SK-N-SH treated with all-trans-retinoic acid at 6 μM for 48 hours (cell line): ENCODE measurements at regions not wholly inside any gene's neighbourhood (a gene's known extent, or its start where the extent isn't known, plus 50 kb on each side); places are given as distances from the start of the nearest gene placed in this dataset.

Source experiments
- ATAC-seq: fragments of 200-7000 bp; cut with Tn5 transposase; 3 replicates; pipeline ENCODE4 v1.9.1; 2020; ENCODE audit warnings: mild to moderate bottlenecking, moderate library complexity
- ARNTL ChIP-seq: fragments of 450-650 bp; formaldehyde crosslinking; IDR thresholded peaks from 2 replicates; pipeline ENCODE4 v1.5.0; 2020; ENCODE audit warnings: low read depth, mild to moderate bottlenecking, moderate library complexity, borderline replicate concordance
- ESRRG ChIP-seq: fragments of 250-450 bp; sonication (Bioruptor Pico); IDR thresholded peaks from 2 replicates; pipeline ENCODE4 v1.6.1; 2021; ENCODE audit warnings: mild to moderate bottlenecking
- GLIS3 ChIP-seq: fragments of 250-450 bp; sonication (Bioruptor Pico); IDR thresholded peaks from 2 replicates; pipeline ENCODE4 v1.5.0; 2020; ENCODE audit warnings: mild to moderate bottlenecking, moderate library complexity
- ISL1 ChIP-seq: fragments of 250-450 bp; sonication (Bioruptor Pico); IDR thresholded peaks from 2 replicates; pipeline ENCODE4 v2.1.2; 2022; ENCODE audit warnings: mild to moderate bottlenecking, moderate library complexity
- OSR1 ChIP-seq: fragments of 250-450 bp; sonication (Bioruptor Pico); IDR thresholded peaks from 2 replicates; pipeline ENCODE4 v1.8.0; 2022; ENCODE audit warnings: moderate library complexity, mild to moderate bottlenecking, inconsistent platforms
- SNAI2 ChIP-seq: fragments of 250-450 bp; sonication (Bioruptor Pico); IDR thresholded peaks from 2 replicates; pipeline ENCODE4 v1.5.0; 2020; ENCODE audit warnings: mild to moderate bottlenecking, moderate library complexity
- TCF4 ChIP-seq: fragments of 250-450 bp; sonication (Bioruptor Pico); IDR thresholded peaks from 2 replicates; pipeline ENCODE4 v1.8.0; 2021; ENCODE audit warnings: mild to moderate bottlenecking, moderate library complexity, borderline replicate concordance
- TOX ChIP-seq: fragments of 250-450 bp; sonication (Bioruptor Pico); IDR thresholded peaks from 2 replicates; pipeline ENCODE4 v1.8.0; 2021; ENCODE audit warnings: mild to moderate bottlenecking, moderate library complexity, borderline replicate concordance
- ZFP3 ChIP-seq: fragments of 250-450 bp; sonication (Bioruptor Pico); IDR thresholded peaks from 2 replicates; pipeline ENCODE4 v1.5.0; 2020; ENCODE audit warnings: mild to moderate bottlenecking, moderate library complexity
- ZFP30 ChIP-seq: fragments of 450-650 bp; formaldehyde crosslinking; IDR thresholded peaks from 2 replicates; pipeline ENCODE4 v1.5.0; 2022; ENCODE audit warnings: mild to moderate bottlenecking, moderate library complexity
- ZNF565 ChIP-seq: fragments of 450-650 bp; formaldehyde crosslinking; conservative IDR thresholded peaks from 2 replicates; pipeline ENCODE4 v1.5.0; 2020; ENCODE audit warnings: low read depth, mild to moderate bottlenecking, moderate library complexity
- ZNF8 ChIP-seq: fragments of 450-650 bp; formaldehyde crosslinking; IDR thresholded peaks from 2 replicates; pipeline ENCODE4 v1.5.0; 2020; ENCODE audit warnings: mild to moderate bottlenecking, moderate library complexity
- TF ChIP-seq, protein P1 (sequence below): fragments of 250-450 bp; sonication (Bioruptor Pico); IDR thresholded peaks from 2 replicates; pipeline ENCODE4 v1.8.0; 2020; ENCODE audit warnings: mild to moderate bottlenecking, moderate library complexity, borderline replicate concordance
- TF ChIP-seq, protein P2 (sequence below): fragments of 250-450 bp; sonication (Bioruptor Pico); IDR thresholded peaks from 2 replicates; pipeline ENCODE4 v1.5.1; 2020; ENCODE audit warnings: low read depth, mild to moderate bottlenecking, moderate library complexity
- TF ChIP-seq, protein P3 (sequence below): fragments of 250-450 bp; sonication (Bioruptor Pico); IDR thresholded peaks from 2 replicates; pipeline ENCODE4 v1.8.0; 2021; ENCODE audit warnings: low read depth, mild to moderate bottlenecking, moderate library complexity, borderline replicate concordance
- TF ChIP-seq, protein P4 (sequence below): fragments of 250-450 bp; sonication (Bioruptor Pico); IDR thresholded peaks from 2 replicates; pipeline ENCODE4 v1.5.0; 2020; ENCODE audit warnings: mild to moderate bottlenecking, moderate library complexity

DNA sequence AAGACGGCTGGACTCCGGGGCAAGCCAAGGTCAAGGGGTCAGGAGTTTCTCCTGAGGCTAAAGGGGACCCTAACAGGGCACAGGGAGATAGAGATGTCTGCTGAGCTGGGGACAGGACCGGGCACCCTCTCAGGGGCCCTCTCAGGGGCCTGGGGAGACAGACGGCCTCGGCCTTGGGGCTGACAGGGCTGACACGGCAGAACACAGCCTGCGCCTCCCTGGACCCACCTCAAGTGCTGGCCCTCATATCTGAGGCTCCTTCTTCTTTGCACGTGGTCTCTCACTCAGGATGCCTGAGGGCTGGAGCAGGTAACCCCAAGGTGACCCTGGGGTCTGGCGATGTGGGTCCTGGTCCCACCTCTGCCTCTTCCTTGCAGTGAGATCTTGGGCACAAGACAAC lies 186.9 kb upstream of the TNRC6C start:
- no peak for ATAC-seq
- TF ChIP-seq, protein P1, sequence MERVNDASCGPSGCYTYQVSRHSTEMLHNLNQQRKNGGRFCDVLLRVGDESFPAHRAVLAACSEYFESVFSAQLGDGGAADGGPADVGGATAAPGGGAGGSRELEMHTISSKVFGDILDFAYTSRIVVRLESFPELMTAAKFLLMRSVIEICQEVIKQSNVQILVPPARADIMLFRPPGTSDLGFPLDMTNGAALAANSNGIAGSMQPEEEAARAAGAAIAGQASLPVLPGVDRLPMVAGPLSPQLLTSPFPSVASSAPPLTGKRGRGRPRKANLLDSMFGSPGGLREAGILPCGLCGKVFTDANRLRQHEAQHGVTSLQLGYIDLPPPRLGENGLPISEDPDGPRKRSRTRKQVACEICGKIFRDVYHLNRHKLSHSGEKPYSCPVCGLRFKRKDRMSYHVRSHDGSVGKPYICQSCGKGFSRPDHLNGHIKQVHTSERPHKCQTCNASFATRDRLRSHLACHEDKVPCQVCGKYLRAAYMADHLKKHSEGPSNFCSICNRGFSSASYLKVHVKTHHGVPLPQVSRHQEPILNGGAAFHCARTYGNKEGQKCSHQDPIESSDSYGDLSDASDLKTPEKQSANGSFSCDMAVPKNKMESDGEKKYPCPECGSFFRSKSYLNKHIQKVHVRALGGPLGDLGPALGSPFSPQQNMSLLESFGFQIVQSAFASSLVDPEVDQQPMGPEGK (CRISPR knock-in tag), result no peak
- TF ChIP-seq, protein P2, sequence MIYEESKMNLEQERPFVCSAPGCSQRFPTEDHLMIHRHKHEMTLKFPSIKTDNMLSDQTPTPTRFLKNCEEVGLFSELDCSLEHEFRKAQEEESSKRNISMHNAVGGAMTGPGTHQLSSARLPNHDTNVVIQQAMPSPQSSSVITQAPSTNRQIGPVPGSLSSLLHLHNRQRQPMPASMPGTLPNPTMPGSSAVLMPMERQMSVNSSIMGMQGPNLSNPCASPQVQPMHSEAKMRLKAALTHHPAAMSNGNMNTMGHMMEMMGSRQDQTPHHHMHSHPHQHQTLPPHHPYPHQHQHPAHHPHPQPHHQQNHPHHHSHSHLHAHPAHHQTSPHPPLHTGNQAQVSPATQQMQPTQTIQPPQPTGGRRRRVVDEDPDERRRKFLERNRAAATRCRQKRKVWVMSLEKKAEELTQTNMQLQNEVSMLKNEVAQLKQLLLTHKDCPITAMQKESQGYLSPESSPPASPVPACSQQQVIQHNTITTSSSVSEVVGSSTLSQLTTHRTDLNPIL, result no peak
- TF ChIP-seq ISL1 (CRISPR knock-in tag) (no peak), ESRRG (CRISPR knock-in tag) (no peak), TOX (CRISPR knock-in tag) (no peak)

DNA sequence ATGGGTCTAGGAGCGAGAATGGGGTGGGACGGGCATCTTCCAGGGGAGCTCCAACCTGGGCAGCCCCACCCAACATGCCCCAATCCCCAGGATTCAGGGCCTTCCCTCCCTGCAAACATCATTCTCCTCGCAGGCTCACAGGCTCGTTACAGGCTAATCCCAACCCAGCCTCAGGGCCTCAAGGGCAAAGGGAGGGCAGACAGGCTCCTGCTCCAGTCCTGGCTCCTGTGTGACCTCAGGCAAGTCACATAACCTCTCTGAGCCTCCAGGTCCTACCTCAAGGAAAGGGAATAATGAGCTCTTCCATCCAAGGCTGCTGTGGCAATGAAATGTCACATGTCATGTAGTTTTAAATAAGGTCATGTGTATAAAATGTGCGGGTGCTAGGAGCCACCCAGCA lies 186.5 kb upstream of the TNRC6C start:
- ATAC-seq, result no peak
- TF ChIP-seq GLIS3 (CRISPR knock-in tag) (no peak), OSR1 (CRISPR knock-in tag) (no peak), ESRRG (CRISPR knock-in tag) (no peak)
- TF ChIP-seq, all 23 proteins: peak for 0

- peak; percentile 85 for ATAC-seq
- TF ChIP-seq TCF4 (CRISPR knock-in tag), result no peak
- TF ChIP-seq, protein P3, sequence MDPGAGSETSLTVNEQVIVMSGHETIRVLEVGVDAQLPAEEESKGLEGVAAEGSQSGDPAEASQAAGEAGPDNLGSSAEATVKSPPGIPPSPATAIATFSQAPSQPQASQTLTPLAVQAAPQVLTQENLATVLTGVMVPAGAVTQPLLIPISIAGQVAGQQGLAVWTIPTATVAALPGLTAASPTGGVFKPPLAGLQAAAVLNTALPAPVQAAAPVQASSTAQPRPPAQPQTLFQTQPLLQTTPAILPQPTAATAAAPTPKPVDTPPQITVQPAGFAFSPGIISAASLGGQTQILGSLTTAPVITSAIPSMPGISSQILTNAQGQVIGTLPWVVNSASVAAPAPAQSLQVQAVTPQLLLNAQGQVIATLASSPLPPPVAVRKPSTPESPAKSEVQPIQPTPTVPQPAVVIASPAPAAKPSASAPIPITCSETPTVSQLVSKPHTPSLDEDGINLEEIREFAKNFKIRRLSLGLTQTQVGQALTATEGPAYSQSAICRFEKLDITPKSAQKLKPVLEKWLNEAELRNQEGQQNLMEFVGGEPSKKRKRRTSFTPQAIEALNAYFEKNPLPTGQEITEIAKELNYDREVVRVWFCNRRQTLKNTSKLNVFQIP (CRISPR knock-in tag), result no peak
- no peak for TF ChIP-seq ARNTL (CRISPR knock-in tag)
- TF ChIP-seq, protein P4, sequence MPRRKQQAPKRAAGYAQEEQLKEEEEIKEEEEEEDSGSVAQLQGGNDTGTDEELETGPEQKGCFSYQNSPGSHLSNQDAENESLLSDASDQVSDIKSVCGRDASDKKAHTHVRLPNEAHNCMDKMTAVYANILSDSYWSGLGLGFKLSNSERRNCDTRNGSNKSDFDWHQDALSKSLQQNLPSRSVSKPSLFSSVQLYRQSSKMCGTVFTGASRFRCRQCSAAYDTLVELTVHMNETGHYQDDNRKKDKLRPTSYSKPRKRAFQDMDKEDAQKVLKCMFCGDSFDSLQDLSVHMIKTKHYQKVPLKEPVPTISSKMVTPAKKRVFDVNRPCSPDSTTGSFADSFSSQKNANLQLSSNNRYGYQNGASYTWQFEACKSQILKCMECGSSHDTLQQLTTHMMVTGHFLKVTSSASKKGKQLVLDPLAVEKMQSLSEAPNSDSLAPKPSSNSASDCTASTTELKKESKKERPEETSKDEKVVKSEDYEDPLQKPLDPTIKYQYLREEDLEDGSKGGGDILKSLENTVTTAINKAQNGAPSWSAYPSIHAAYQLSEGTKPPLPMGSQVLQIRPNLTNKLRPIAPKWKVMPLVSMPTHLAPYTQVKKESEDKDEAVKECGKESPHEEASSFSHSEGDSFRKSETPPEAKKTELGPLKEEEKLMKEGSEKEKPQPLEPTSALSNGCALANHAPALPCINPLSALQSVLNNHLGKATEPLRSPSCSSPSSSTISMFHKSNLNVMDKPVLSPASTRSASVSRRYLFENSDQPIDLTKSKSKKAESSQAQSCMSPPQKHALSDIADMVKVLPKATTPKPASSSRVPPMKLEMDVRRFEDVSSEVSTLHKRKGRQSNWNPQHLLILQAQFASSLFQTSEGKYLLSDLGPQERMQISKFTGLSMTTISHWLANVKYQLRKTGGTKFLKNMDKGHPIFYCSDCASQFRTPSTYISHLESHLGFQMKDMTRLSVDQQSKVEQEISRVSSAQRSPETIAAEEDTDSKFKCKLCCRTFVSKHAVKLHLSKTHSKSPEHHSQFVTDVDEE (CRISPR knock-in tag), result no peak
- TF ChIP-seq GLIS3 (CRISPR knock-in tag), result no peak
Measured at GRCh38 chr17:77772461-77772897, 186.0 kb upstream of the TNRC6C start.

DNA sequence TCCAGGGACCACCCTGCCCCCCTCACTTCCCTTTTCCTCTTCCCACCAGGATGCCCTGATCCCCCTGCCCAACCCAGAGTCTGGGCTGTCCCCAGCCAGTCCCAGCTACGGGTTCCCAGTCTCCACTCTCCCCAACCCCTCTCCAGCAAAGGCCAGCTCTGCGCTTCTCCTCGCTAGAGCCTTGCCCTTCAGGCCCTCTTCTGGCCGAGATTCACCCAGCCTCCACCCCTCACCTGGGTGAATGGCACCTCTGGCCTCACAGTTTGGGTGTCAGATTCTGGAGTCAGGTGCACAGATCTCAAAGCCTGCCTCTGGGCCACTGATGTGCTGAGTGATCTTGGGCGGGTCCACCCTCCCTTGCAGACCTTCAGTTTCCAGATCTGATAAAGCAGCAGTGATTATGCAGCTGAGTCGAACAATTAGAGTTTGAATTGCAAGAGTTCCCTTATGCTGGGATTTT lies 185.6 kb upstream of the TNRC6C start:
- TF ChIP-seq ISL1 (CRISPR knock-in tag) (no peak), ZFP3 (CRISPR knock-in tag) (no peak), ZNF565 (CRISPR knock-in tag) (no peak), ZFP30 (CRISPR knock-in tag) (no peak)
- TF ChIP-seq, protein P1 (CRISPR knock-in tag), result no peak

DNA sequence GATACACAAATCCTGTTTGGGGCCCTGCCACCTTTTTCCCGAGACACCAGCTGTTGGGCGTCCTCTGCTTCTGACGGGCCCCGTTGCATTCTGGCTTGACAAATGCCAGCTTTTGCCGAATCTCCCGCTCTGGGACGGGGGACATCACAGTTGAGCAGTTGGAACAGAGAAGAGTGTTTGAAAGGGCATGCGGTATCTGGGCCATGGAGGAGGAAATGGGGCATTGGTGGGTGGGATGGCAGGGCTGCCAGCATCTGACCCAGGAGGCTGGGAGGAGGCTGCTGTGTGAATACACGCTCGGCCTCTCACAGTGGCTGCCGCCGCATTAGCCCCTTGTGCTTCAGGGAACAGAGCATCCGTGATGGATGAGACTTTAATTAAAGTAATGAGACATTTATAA lies 184.3 kb upstream of the TNRC6C start:
- ATAC-seq, result no peak
- TF ChIP-seq, protein P3 (CRISPR knock-in tag), result no peak
- TF ChIP-seq SNAI2 (CRISPR knock-in tag), result no peak
- no peak for TF ChIP-seq ZFP3 (CRISPR knock-in tag)
- no peak for TF ChIP-seq ZNF565 (CRISPR knock-in tag)
- no peak for TF ChIP-seq ZNF8 (CRISPR knock-in tag)

More for the DNA sequence above, 185.6 kb upstream of the TNRC6C start:
- ATAC-seq, result peak; percentile 14; the same call in 2 of the 3 replicates
